OCI-LY7 (cell line): ENCODE measurements at regions not wholly inside any gene's neighbourhood (a gene's known extent, or its start where the extent isn't known, plus 50 kb on each side); places are given as distances from the start of the nearest gene placed in this dataset.
A peak's percentile ranks its signal among the peaks of the same experiment; 100 is the strongest.

ENCODE experiments used
- BruUV-seq: library from RNA; stranded (reverse); fragments of 400-500 nt; replicated peaks from 2 replicates; lab custom pipeline; 2021; lab: Mats Ljungman, UMichigan
- CTCF ChIA-PET: fragments of 300-600 bp; sonication (Branson Sonifier 250); formaldehyde crosslinking; loops from one replicate; lab custom pipeline; 2022; ENCODE audit warnings: antibody characterized with exemption; ENCODE audit not compliant: unreplicated experiment; lab: Charles Lee
- POLR2A ChIA-PET: fragments of 300-600 bp; sonication (Branson Sonifier 250); formaldehyde crosslinking; loops from one replicate; lab custom pipeline; 2022; ENCODE audit warnings: antibody characterized with exemption; lab: Charles Lee
- DNase-seq: peaks from one replicate; pipeline ENCODE4 v3.0.0-alpha.2; 2015; ENCODE audit warnings: low spot score
- H2AFZ ChIP-seq: fragments of 200-600 bp; sonication (generic), shearing (Covaris generic); 2 replicates; pipeline ENCODE4 v1.6.1; 2014; ENCODE audit warnings: mild to moderate bottlenecking, antibody characterized with exemption, low read length, moderate library complexity
- H3K27ac ChIP-seq: fragments of 200-600 bp; sonication (generic); 2 replicates; pipeline ENCODE4 v1.5.1; 2014; ENCODE audit warnings: mixed run types, low read depth, mild to moderate bottlenecking, moderate library complexity, low read length, inconsistent platforms; ENCODE audit not compliant: poor library complexity, severe bottlenecking
- H3K36me3 ChIP-seq: fragments of 200-600 bp; sonication (generic); 2 replicates; pipeline ENCODE4 v1.6.1; 2014; ENCODE audit warnings: mild to moderate bottlenecking, antibody characterized with exemption, low read length, moderate library complexity, mixed read lengths; ENCODE audit not compliant: insufficient read depth
- H3K4me1 ChIP-seq: fragments of 200-600 bp; sonication (generic); 2 replicates; pipeline ENCODE4 v1.5.1; 2014; ENCODE audit warnings: mild to moderate bottlenecking, low read length; ENCODE audit not compliant: insufficient read depth, poor library complexity, severe bottlenecking
- H3K4me2 ChIP-seq: fragments of 200-600 bp; sonication (generic); 2 replicates; pipeline ENCODE4 v1.6.1; 2014; ENCODE audit warnings: mild to moderate bottlenecking, low read length
- H3K4me3 ChIP-seq: fragments of 200-600 bp; sonication (generic); 2 replicates; pipeline ENCODE4 v1.5.1; 2014; ENCODE audit warnings: mild to moderate bottlenecking, low read depth, low read length; ENCODE audit not compliant: poor library complexity, severe bottlenecking
- H3K79me2 ChIP-seq: fragments of 200-600 bp; sonication (generic); 2 replicates; pipeline ENCODE4 v1.6.1; 2016; ENCODE audit warnings: low read depth, mild to moderate bottlenecking, low read length, moderate library complexity, mixed read lengths; ENCODE audit not compliant: insufficient read depth
- H3K9me2 ChIP-seq: fragments of 200-600 bp; sonication (generic); 2 replicates; pipeline ENCODE4 v1.6.1; 2016; ENCODE audit warnings: mild to moderate bottlenecking, low read length, mixed read lengths; ENCODE audit not compliant: insufficient read depth
- H3K9me3 ChIP-seq: fragments of 200-600 bp; sonication (generic); 2 replicates; pipeline ENCODE4 v1.6.1; 2014; ENCODE audit warnings: mild to moderate bottlenecking, mixed run types, low read length, mixed read lengths
- H4K20me1 ChIP-seq: fragments of 200-600 bp; sonication (generic); 2 replicates; pipeline ENCODE4 v1.6.1; 2014; ENCODE audit warnings: mild to moderate bottlenecking, antibody characterized with exemption, low read length, moderate library complexity, mixed read lengths; ENCODE audit not compliant: insufficient read depth
- CTCF ChIP-seq: fragments of 200-600 bp; sonication (generic); conservative IDR thresholded peaks from 2 replicates; pipeline ENCODE4 v1.5.1; 2014; ENCODE audit warnings: mild to moderate bottlenecking, antibody characterized with exemption, low read length, moderate library complexity, mixed read lengths
- EZH2phosphoT487 ChIP-seq: fragments of 200-600 bp; sonication (generic); IDR thresholded peaks from 2 replicates; pipeline ENCODE4 v1.6.1; 2018; ENCODE audit warnings: low read depth, borderline replicate concordance, mild to moderate bottlenecking, mixed run types, antibody characterized with exemption, low read length, moderate library complexity, mixed read lengths
- intact Hi-C: fragments of 100-400 bp; cut with micrococcal nuclease; formaldehyde crosslinking; loops from one replicate; pipeline ENCODE4 v1.10.0; 2022; ENCODE audit not compliant: unreplicated experiment

GRCh38 chr17:12320286-12320685 is 299.6 kb downstream of the MAP2K4 start:
- intact Hi-C loops, result no loop called here
- H3K4me1 ChIP-seq, result no peaks in the 10 kb centered on the region
- CTCF ChIA-PET, result no interaction called here
- POLR2A ChIA-PET, result no interaction called here
- H3K79me2 ChIP-seq, result no peaks in the 10 kb centered on the region
- H3K9me2 ChIP-seq, result no peaks in the 10 kb centered on the region
- no peak for TF ChIP-seq EZH2phosphoT487
- TF ChIP-seq CTCF, result no peak
- no TSS peak for BruUV-seq
- no peak for DNase-seq
- H3K4me2 ChIP-seq, result no peak overlapping the region
- no peak overlapping the region for H3K27ac ChIP-seq
- no peak overlapping the region for H2AFZ ChIP-seq
- no peaks in the 10 kb centered on the region for H3K36me3 ChIP-seq
- H4K20me1 ChIP-seq, result no peaks in the 10 kb centered on the region
- no peak overlapping the region for H3K4me3 ChIP-seq
- no peaks in the 10 kb centered on the region for H3K9me3 ChIP-seq

GRCh38 chr17:12328204-12328603 is 307.5 kb downstream of the MAP2K4 start:
- no peaks in the 10 kb centered on the region for H3K9me2 ChIP-seq
- CTCF ChIA-PET, result no interaction called here
- no peak overlapping the region for H3K4me3 ChIP-seq
- BruUV-seq, result no TSS peak
- H3K9me3 ChIP-seq, result peaks cover 32% of the 10 kb centered on the region; the same call in 1 of the 2 replicates
- no peaks in the 10 kb centered on the region for H3K36me3 ChIP-seq
- POLR2A ChIA-PET, result no interaction called here
- H3K27ac ChIP-seq, result no peak overlapping the region
- no peak for TF ChIP-seq CTCF
- no peak for TF ChIP-seq EZH2phosphoT487
- H3K4me2 ChIP-seq, result no peak overlapping the region
- DNase-seq, result peak; percentile 2
- H3K79me2 ChIP-seq, result no peaks in the 10 kb centered on the region
- H2AFZ ChIP-seq, result no peak overlapping the region
- intact Hi-C loops, result no loop called here
- H3K4me1 ChIP-seq, result no peaks in the 10 kb centered on the region
- H4K20me1 ChIP-seq, result no peaks in the 10 kb centered on the region

DNA sequence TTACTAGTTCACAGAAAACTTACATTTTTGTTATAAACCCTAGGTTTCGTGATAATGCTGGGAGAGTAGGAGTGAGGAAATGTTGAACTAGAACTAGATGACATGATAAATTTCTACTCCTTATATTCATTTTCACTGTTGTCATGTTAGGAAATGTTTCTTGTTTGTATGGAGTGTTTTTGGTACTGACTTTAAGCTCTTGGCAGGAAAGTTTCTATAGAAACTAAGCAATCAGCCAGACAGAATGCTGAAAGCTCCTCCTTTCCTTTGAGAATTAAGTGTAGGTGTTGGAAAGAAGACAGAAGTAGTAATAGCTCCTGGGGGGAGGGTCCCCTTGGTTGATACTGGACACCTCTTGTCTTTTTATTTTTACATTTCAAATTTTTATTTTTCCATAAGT is 309.8 kb downstream of the MAP2K4 start:
- TF ChIP-seq EZH2phosphoT487 (no peak), CTCF (no peak)
- no peaks in the 10 kb centered on the region for H3K4me1 ChIP-seq
- H3K9me3 ChIP-seq, result peaks cover 32% of the 10 kb centered on the region; the same call in 1 of the 2 replicates
- ChIA-PET CTCF (no interaction called here), POLR2A (interaction anchor here (0.6 kb wide), 1 partner anchor 1429 kb away, joined by 7 read pairs; no protein-coding TSS in a partner anchor)
- DNase-seq, result no peak
- no peaks in the 10 kb centered on the region for H3K9me2 ChIP-seq
- H4K20me1 ChIP-seq, result no peaks in the 10 kb centered on the region
- H3K4me2 ChIP-seq, result no peak overlapping the region
- H3K36me3 ChIP-seq, result no peaks in the 10 kb centered on the region
- H3K79me2 ChIP-seq, result no peaks in the 10 kb centered on the region
- no peak overlapping the region for H3K27ac ChIP-seq
- intact Hi-C loops, result no loop called here
- H2AFZ ChIP-seq, result no peak overlapping the region
- no peak overlapping the region for H3K4me3 ChIP-seq
- BruUV-seq, result no TSS peak
